ENCODE measurements at regions not wholly inside any gene's neighbourhood (a gene's known extent, or its start where the extent isn't known, plus 50 kb on each side); places are given as distances from the start of the nearest gene placed in this dataset.

GRCh38 chr10:29012926-29013554, 275.8 kb upstream of the LYZL1 start:
- no peaks in the 10 kb centered on the region for H3K9me2 ChIP-seq (replicated peaks; ENCODE audit: insufficient read depth, low read length)
- H3K4me1 ChIP-seq (ENCODE audit: low read length): no peaks in the 10 kb centered on the region
- H3K36me3 ChIP-seq (replicated peaks; ENCODE audit: insufficient read depth, low read length): no peaks in the 10 kb centered on the region
- no peaks in the 10 kb centered on the region for H4K20me1 ChIP-seq (ENCODE audit: insufficient read depth, low read length)
- TF ChIP-seq CTCF (IDR thresholded peaks at IDR 0.05; ENCODE audit: low read length): no peak
- no peaks in the 10 kb centered on the region for H3K9me3 ChIP-seq (replicated peaks; ENCODE audit: insufficient read depth, low read length)
- H3F3A ChIP-seq (ENCODE audit: insufficient read depth, low read length): no peaks in the 10 kb centered on the region
- H3K27me3 ChIP-seq (replicated peaks; ENCODE audit: insufficient read depth, low read length): no peaks in the 10 kb centered on the region
- no peaks in the 10 kb centered on the region for H3K79me2 ChIP-seq (ENCODE audit: low read length)
- no peak for DNase-seq
- H3K4me3 ChIP-seq (ENCODE audit: low read length): no peak overlapping the region
- H3K27ac ChIP-seq (ENCODE audit: low read length): no peak overlapping the region
- no peak overlapping the region for H2AFZ ChIP-seq (ENCODE audit: low read length)
- H3K4me2 ChIP-seq (ENCODE audit: low read depth, low read length): no peak overlapping the region
- no peak overlapping the region for H3K9ac ChIP-seq (ENCODE audit: low read length)

- no peak for DNase-seq
- Histone ChIP-seq H3K9ac (ENCODE audit: low read length) (no peak overlapping the region), H3K4me2 (ENCODE audit: low read depth, low read length) (no peak overlapping the region), H3K9me2 (replicated peaks; ENCODE audit: insufficient read depth, low read length) (no peaks in the 10 kb centered on the region), H3K79me2 (ENCODE audit: low read length) (no peaks in the 10 kb centered on the region), H3K27ac (ENCODE audit: low read length) (no peak overlapping the region), H4K20me1 (ENCODE audit: insufficient read depth, low read length) (no peaks in the 10 kb centered on the region), H3K9me3 (replicated peaks; ENCODE audit: insufficient read depth, low read length) (no peaks in the 10 kb centered on the region), H3K27me3 (replicated peaks; ENCODE audit: insufficient read depth, low read length) (no peaks in the 10 kb centered on the region), H3K36me3 (replicated peaks; ENCODE audit: insufficient read depth, low read length) (no peaks in the 10 kb centered on the region), H2AFZ (ENCODE audit: low read length) (no peak overlapping the region), H3K4me1 (ENCODE audit: low read length) (no peaks in the 10 kb centered on the region), H3F3A (ENCODE audit: insufficient read depth, low read length) (no peaks in the 10 kb centered on the region), H3K4me3 (ENCODE audit: low read length) (no peak overlapping the region)
- TF ChIP-seq EZH2phosphoT487 (IDR thresholded peaks at IDR 0.05; ENCODE audit: low read length) (no peak), CTCF (IDR thresholded peaks at IDR 0.05; ENCODE audit: low read length) (no peak), EZH2 (optimal IDR thresholded peaks at IDR 0.05; ENCODE audit: low read depth, low read length) (no peak)
Observed at GRCh38 chr10:29021591-29021990, 267.3 kb upstream of the LYZL1 start.

GRCh38 chr10:29022513-29022912, 266.4 kb upstream of the LYZL1 start:
- Histone ChIP-seq H3K4me1 (ENCODE audit: low read length) (no peaks in the 10 kb centered on the region), H3K36me3 (replicated peaks; ENCODE audit: insufficient read depth, low read length) (no peaks in the 10 kb centered on the region), H3K9me2 (replicated peaks; ENCODE audit: insufficient read depth, low read length) (no peaks in the 10 kb centered on the region), H3K27ac (ENCODE audit: low read length) (no peak overlapping the region), H3K9ac (ENCODE audit: low read length) (no peak overlapping the region), H3K4me3 (ENCODE audit: low read length) (no peak overlapping the region), H4K20me1 (ENCODE audit: insufficient read depth, low read length) (no peaks in the 10 kb centered on the region), H2AFZ (ENCODE audit: low read length) (no peak overlapping the region), H3K4me2 (ENCODE audit: low read depth, low read length) (no peak overlapping the region), H3K9me3 (replicated peaks; ENCODE audit: insufficient read depth, low read length) (no peaks in the 10 kb centered on the region), H3K79me2 (ENCODE audit: low read length) (no peaks in the 10 kb centered on the region), H3F3A (ENCODE audit: insufficient read depth, low read length) (no peaks in the 10 kb centered on the region), H3K27me3 (replicated peaks; ENCODE audit: insufficient read depth, low read length) (no peaks in the 10 kb centered on the region)
- DNase-seq: no peak
- TF ChIP-seq EZH2 (optimal IDR thresholded peaks at IDR 0.05; ENCODE audit: low read depth, low read length) (no peak), EZH2phosphoT487 (IDR thresholded peaks at IDR 0.05; ENCODE audit: low read length) (no peak), CTCF (IDR thresholded peaks at IDR 0.05; ENCODE audit: low read length) (no peak)
